Right lobe of liver (tissue), 4 donors: ENCODE measurements at regions not wholly inside any gene's neighbourhood (a gene's known extent, or its start where the extent isn't known, plus 50 kb on each side); places are given as distances from the start of the nearest gene placed in this dataset.

Experiments
- POLR2A ChIP-seq: fragments of 450-650 bp; IDR thresholded peaks from one replicate; pipeline ENCODE4 v1.6.1; 2017; ENCODE audit warnings: antibody characterized with exemption, mild to moderate bottlenecking
- TF ChIP-seq, protein P1 (sequence below), 4 donors: fragments of 200-600 bp in 3 of 4; fragments of 450-650 bp in 1 of 4; IDR thresholded peaks; one replicate each; pipeline versions ENCODE4 v1.5.1 to v1.8.0; 2016 to 2022; ENCODE audit warnings: antibody characterized with exemption in 4 of 4, mild to moderate bottlenecking in 2 of 4
- donor health status: DM: no; HTN: no; CAD: no.
- donor health status: DM: no; HTN: no; CAD: no.
- donor health status: DM: no; HTN: yes; CAD: no.

GRCh38 chr9:80797831-80798688 is 891.3 kb downstream of the TLE1 start:
- TF ChIP-seq, protein P1, sequence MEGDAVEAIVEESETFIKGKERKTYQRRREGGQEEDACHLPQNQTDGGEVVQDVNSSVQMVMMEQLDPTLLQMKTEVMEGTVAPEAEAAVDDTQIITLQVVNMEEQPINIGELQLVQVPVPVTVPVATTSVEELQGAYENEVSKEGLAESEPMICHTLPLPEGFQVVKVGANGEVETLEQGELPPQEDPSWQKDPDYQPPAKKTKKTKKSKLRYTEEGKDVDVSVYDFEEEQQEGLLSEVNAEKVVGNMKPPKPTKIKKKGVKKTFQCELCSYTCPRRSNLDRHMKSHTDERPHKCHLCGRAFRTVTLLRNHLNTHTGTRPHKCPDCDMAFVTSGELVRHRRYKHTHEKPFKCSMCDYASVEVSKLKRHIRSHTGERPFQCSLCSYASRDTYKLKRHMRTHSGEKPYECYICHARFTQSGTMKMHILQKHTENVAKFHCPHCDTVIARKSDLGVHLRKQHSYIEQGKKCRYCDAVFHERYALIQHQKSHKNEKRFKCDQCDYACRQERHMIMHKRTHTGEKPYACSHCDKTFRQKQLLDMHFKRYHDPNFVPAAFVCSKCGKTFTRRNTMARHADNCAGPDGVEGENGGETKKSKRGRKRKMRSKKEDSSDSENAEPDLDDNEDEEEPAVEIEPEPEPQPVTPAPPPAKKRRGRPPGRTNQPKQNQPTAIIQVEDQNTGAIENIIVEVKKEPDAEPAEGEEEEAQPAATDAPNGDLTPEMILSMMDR (IDR thresholded peaks at IDR 0.05), result no peak
- TF ChIP-seq POLR2A, result no peak
